T-helper 9 cell (primary cell): ENCODE measurements at regions not wholly inside any gene's neighbourhood (a gene's known extent, or its start where the extent isn't known, plus 50 kb on each side); places are given as distances from the start of the nearest gene placed in this dataset.
A peak's percentile ranks its signal among the peaks of the same experiment; 100 is the strongest.

ENCODE experiments used
- DNase-seq: peaks from one replicate; pipeline ENCODE4 v3.0.0-alpha.2; 2020

- DNase-seq = no peak
These were observed 233.0 kb upstream of the RAB4A start for GRCh38 chr1:229037806-229038405.

GRCh38 chr1:229040630-229041358, 230.1 kb upstream of the RAB4A start:
- DNase-seq = no peak

- DNase-seq = no peak
These were observed 229.0 kb upstream of the RAB4A start for GRCh38 chr1:229041946-229042345.

- DNase-seq = no peak
These were observed 228.4 kb upstream of the RAB4A start for GRCh38 chr1:229042482-229042881.

GRCh38 chr1:229043115-229043514, 227.8 kb upstream of the RAB4A start:
- no peak for DNase-seq

- no peak for DNase-seq
These were observed 224.6 kb upstream of the RAB4A start for GRCh38 chr1:229046251-229046853.

- DNase-seq = no peak
These were observed 223.6 kb upstream of the RAB4A start for GRCh38 chr1:229047161-229047839.

GRCh38 chr1:229047840-229048620, 222.9 kb upstream of the RAB4A start:
- no peak for DNase-seq

- DNase-seq = no peak
These were observed 222.0 kb upstream of the RAB4A start for GRCh38 chr1:229048896-229049295.

GRCh38 chr1:229056046-229056445, 214.9 kb upstream of the RAB4A start:
- no peak for DNase-seq

- DNase-seq = peak; percentile 19
These were observed 212.8 kb upstream of the RAB4A start for GRCh38 chr1:229058111-229058561.

GRCh38 chr1:229058729-229059128, 212.2 kb upstream of the RAB4A start:
- no peak for DNase-seq

GRCh38 chr1:229059671-229060539, 211.0 kb upstream of the RAB4A start:
- no peak for DNase-seq

- DNase-seq = no peak
These were observed 208.8 kb upstream of the RAB4A start for GRCh38 chr1:229062135-229062534.

GRCh38 chr1:229063154-229063773, 207.6 kb upstream of the RAB4A start:
- DNase-seq = no peak

- DNase-seq = no peak
These were observed 206.4 kb upstream of the RAB4A start for GRCh38 chr1:229064320-229065168.

GRCh38 chr1:229065613-229066012, 205.3 kb upstream of the RAB4A start:
- no peak for DNase-seq

- DNase-seq = no peak
These were observed 204.3 kb upstream of the RAB4A start for GRCh38 chr1:229066591-229066990.

GRCh38 chr1:229067546-229067945, 203.4 kb upstream of the RAB4A start:
- no peak for DNase-seq

GRCh38 chr1:229068270-229068987, 202.5 kb upstream of the RAB4A start:
- no peak for DNase-seq
